GM08714 (cell line): ENCODE measurements at regions not wholly inside any gene's neighbourhood (a gene's known extent, or its start where the extent isn't known, plus 50 kb on each side); places are given as distances from the start of the nearest gene placed in this dataset.
"Not testable (repeated sequence)": the region's sequence is repeated elsewhere in the genome, so short reads cannot be mapped to it uniquely, and the experiment has no call there.

Source experiments
- H3K4me3 ChIP-seq: fragments of 200-500 bp; sonication (Bioruptor generic); 2 replicates; pipeline ENCODE4 v1.5.1; 2014; ENCODE audit warnings: mild to moderate bottlenecking, low read length, inconsistent platforms
- ZNF274 ChIP-seq: IDR thresholded peaks from 2 replicates; pipeline ENCODE4 v1.6.1; 2012; ENCODE audit warnings: mild to moderate bottlenecking, low read depth, low read length

- H3K4me3 ChIP-seq = no peak overlapping the region
- no peak for TF ChIP-seq ZNF274
Observed at GRCh38 chr3:101913168-101913567, 63.9 kb downstream of the NFKBIZ start.

- H3K4me3 ChIP-seq = not testable (repeated sequence)
Observed at GRCh38 chr3:101917761-101918160, 68.4 kb downstream of the NFKBIZ start.

- H3K4me3 ChIP-seq = not testable (repeated sequence)
Observed at GRCh38 chr3:101922151-101922725, 72.9 kb downstream of the NFKBIZ start.

GRCh38 chr3:101924621-101925020, 75.3 kb downstream of the NFKBIZ start:
- H3K4me3 ChIP-seq = not testable (repeated sequence)

GRCh38 chr3:101925124-101925523, 75.8 kb downstream of the NFKBIZ start:
- not testable (repeated sequence) for H3K4me3 ChIP-seq

GRCh38 chr3:101925564-101925963, 76.2 kb downstream of the NFKBIZ start:
- H3K4me3 ChIP-seq = no peak overlapping the region
- TF ChIP-seq ZNF274 = no peak

GRCh38 chr3:101926594-101927105, 77.3 kb downstream of the NFKBIZ start:
- no peak overlapping the region for H3K4me3 ChIP-seq
- TF ChIP-seq ZNF274 = no peak

- no peak for TF ChIP-seq ZNF274
- no peak overlapping the region for H3K4me3 ChIP-seq
Observed at GRCh38 chr3:101928890-101929289, 79.6 kb downstream of the NFKBIZ start.

- H3K4me3 ChIP-seq = no peak overlapping the region
- TF ChIP-seq ZNF274 = no peak
Observed at GRCh38 chr3:101931081-101931480, 81.8 kb downstream of the NFKBIZ start.

GRCh38 chr3:101932326-101933068, 83.2 kb downstream of the NFKBIZ start:
- TF ChIP-seq ZNF274 = no peak
- no peak overlapping the region for H3K4me3 ChIP-seq

- no peak for TF ChIP-seq ZNF274
- H3K4me3 ChIP-seq = peak overlapping the region; percentile 1; the same call in 1 of the 2 replicates
Observed at GRCh38 chr3:101936419-101937356, 87.4 kb downstream of the NFKBIZ start.

- H3K4me3 ChIP-seq = no peak overlapping the region
- TF ChIP-seq ZNF274 = no peak
Observed at GRCh38 chr3:101938262-101938847, 89.0 kb downstream of the NFKBIZ start.

GRCh38 chr3:101939361-101940049, 90.2 kb downstream of the NFKBIZ start:
- no peak overlapping the region for H3K4me3 ChIP-seq
- no peak for TF ChIP-seq ZNF274
